ENCODE measurements at regions not wholly inside any gene's neighbourhood (a gene's known extent, or its start where the extent isn't known, plus 50 kb on each side); places are given as distances from the start of the nearest gene placed in this dataset.

DNA sequence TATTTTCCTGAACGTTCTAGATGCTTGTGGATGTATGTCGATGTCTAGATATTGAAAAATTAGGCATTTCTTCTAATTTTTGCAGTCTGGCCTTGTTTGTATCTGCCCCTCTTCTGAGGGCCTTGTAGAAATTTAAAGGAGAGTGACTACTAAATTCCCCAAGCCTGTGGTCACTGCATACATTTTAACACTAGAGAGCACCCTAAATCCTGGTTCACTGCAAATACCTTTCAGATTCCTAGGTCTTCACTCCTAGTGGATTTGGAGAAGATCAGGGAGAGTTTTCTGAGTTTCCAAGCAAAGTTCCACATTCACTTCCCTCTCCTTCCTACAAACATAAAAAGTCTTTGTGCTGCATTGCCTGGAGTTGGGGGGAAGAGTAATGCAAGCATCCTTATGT lies 1272.5 kb downstream of the OLFM4 start:
- Histone ChIP-seq H4K5ac (ENCODE audit: insufficient read length, low read depth, low read length) (no peak overlapping the region), H3K79me1 (ENCODE audit: low read depth, low read length) (peaks cover 3% of the 10 kb centered on the region; the same call in 1 of the 2 replicates), H2BK12ac (ENCODE audit: low read depth, low read length) (no peak overlapping the region; the same call in 1 of the 2 replicates), H3K23me2 (ENCODE audit: low read depth, low read length) (no peaks in the 10 kb centered on the region), H2AK5ac (ENCODE audit: low read depth, low read length) (no peak overlapping the region), H3K36me3 (ENCODE audit: control insufficient read depth in 2 of 4, insufficient read depth in 4 of 4, low read length in 3 of 4) (peaks cover 0 to 12% (median 0%) of the 10 kb centered on the region in 4 experiments; a peak in 2 of 8 replicates), H3K79me2 (ENCODE audit: control insufficient read depth in 1 of 2, insufficient read depth in 2 of 2, low read length in 2 of 2) (peaks cover 0 to 4% of the 10 kb centered on the region in 2 experiments; a peak in 1 of 4 replicates), H3K56ac (replicated peaks; ENCODE audit: insufficient read length, low read depth, low read length) (no peak overlapping the region), H2BK5ac (ENCODE audit: low read depth, low read length) (no peak overlapping the region), H3K4me2 (ENCODE audit: insufficient read depth in 1 of 2, low read depth in 2 of 2, low read length in 2 of 2) (no peak overlapping the region), H2AFZ (ENCODE audit: low read length) (0 out of 2 replicates have a peak overlapping the region, but pooled peaks have one; percentile 27), H3K27ac (ENCODE audit: low read depth, low read length) (no peak overlapping the region), H3K18ac (ENCODE audit: extremely low read depth, low read length) (no peak overlapping the region), H3K9me3 (ENCODE audit: insufficient read depth in 2 of 2, low read depth in 1 of 2, low read length in 1 of 2) (no peaks in the 10 kb centered on the region), H2BK120ac (replicated peaks; ENCODE audit: low read depth, low read length) (no peak overlapping the region), H4K91ac (replicated peaks; ENCODE audit: insufficient read length, low read length) (no peak overlapping the region), H3K9ac (replicated peaks in 1 of 4; ENCODE audit: extremely low read depth in 1 of 4, low read depth in 3 of 4, low read length in 3 of 4) (no peak overlapping the region), H3K4me3 (ENCODE audit: extremely low read depth in 1 of 4, insufficient read depth in 2 of 4, low read depth in 3 of 4, low read length in 4 of 4) (no peak overlapping the region), H4K8ac (ENCODE audit: extremely low read depth, insufficient read depth, low read length) (no peak overlapping the region), H3K23ac (ENCODE audit: insufficient read length) (no peak overlapping the region), H4K20me1 (replicated peaks in 1 of 2; ENCODE audit: control insufficient read depth in 1 of 2, insufficient read depth in 2 of 2, low read length in 2 of 2) (no peaks in the 10 kb centered on the region), H3K4ac (replicated peaks; ENCODE audit: insufficient read length, low read depth, low read length) (no peak overlapping the region), H3K4me1 (replicated peaks in 1 of 4; ENCODE audit: control insufficient read depth in 3 of 4, insufficient read depth in 4 of 4, low read length in 3 of 4) (peaks cover 0 to 6% (median 2%) of the 10 kb centered on the region in 4 experiments; a peak in 4 of 7 replicates), H2BK15ac (ENCODE audit: low read length) (no peak overlapping the region), H3K27me3 (replicated peaks in 1 of 4; ENCODE audit: control insufficient read depth in 3 of 4, extremely low read depth in 1 of 4, insufficient read depth in 3 of 4, low read length in 3 of 4) (no peaks in the 10 kb centered on the region), H2BK20ac (ENCODE audit: low read length) (no peak overlapping the region), H3K14ac (ENCODE audit: insufficient read length) (no peak overlapping the region)
- FAIRE-seq = peak; percentile 71
- no peak for DNase-seq (ENCODE audit: low read depth in 1 of 2, low spot score in 2 of 2)
- 74% methylated on average over 2 of the region's 2 CpGs; no CpG with 5 or more reads in 1 of the 2 experiments for WGBS, 2 experiments (ENCODE audit: extremely low coverage in 1 of 2, insufficient coverage in 1 of 2, insufficient read length in 1 of 2, insufficient replicate concordance in 2 of 2, low coverage in 1 of 2, low lambda C conversion rate in 2 of 2, missing lambda C conversion rate in 1 of 2)
- ChIA-PET POLR2A (ENCODE audit: partially characterized antibody) (no interaction called here), CTCF (ENCODE audit: partially characterized antibody) (no interaction called here)
- TF ChIP-seq RBBP5 (IDR thresholded peaks at IDR 0.05; ENCODE audit: borderline replicate concordance, low read depth, low read length) (no peak), KDM5A (IDR thresholded peaks at IDR 0.05; ENCODE audit: low read length) (no peak), TEAD4 (IDR thresholded peaks at IDR 0.05; ENCODE audit: low read depth, low read length) (0 out of 2 replicates have a peak, but pooled peaks have one; percentile 36), SP4 (IDR thresholded peaks at IDR 0.05; ENCODE audit: low read length) (no peak), GABPA (IDR thresholded peaks at IDR 0.05; ENCODE audit: borderline replicate concordance, insufficient read depth, low read length) (no peak), BACH1 (IDR thresholded peaks at IDR 0.05; ENCODE audit: low read length) (no peak), CHD1 (IDR thresholded peaks at IDR 0.05; ENCODE audit: low read depth, low read length) (no peak), RFX5 (IDR thresholded peaks at IDR 0.05; ENCODE audit: borderline replicate concordance, low read depth, low read length) (no peak), HDAC2 (IDR thresholded peaks at IDR 0.05; ENCODE audit: borderline replicate concordance in 1 of 2, low read depth in 2 of 2, low read length in 2 of 2) (no peak)
- TF ChIP-seq, protein P1, sequence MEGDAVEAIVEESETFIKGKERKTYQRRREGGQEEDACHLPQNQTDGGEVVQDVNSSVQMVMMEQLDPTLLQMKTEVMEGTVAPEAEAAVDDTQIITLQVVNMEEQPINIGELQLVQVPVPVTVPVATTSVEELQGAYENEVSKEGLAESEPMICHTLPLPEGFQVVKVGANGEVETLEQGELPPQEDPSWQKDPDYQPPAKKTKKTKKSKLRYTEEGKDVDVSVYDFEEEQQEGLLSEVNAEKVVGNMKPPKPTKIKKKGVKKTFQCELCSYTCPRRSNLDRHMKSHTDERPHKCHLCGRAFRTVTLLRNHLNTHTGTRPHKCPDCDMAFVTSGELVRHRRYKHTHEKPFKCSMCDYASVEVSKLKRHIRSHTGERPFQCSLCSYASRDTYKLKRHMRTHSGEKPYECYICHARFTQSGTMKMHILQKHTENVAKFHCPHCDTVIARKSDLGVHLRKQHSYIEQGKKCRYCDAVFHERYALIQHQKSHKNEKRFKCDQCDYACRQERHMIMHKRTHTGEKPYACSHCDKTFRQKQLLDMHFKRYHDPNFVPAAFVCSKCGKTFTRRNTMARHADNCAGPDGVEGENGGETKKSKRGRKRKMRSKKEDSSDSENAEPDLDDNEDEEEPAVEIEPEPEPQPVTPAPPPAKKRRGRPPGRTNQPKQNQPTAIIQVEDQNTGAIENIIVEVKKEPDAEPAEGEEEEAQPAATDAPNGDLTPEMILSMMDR (IDR thresholded peaks at IDR 0.05; ENCODE audit: control extremely low read depth in 1 of 3, insufficient read depth in 1 of 3, low read depth in 1 of 3, low read length in 3 of 3) = peak in 2 of 3 experiments; percentile 50 to 52; a peak in 2 of 4 replicates
- TF ChIP-seq, protein P2, sequence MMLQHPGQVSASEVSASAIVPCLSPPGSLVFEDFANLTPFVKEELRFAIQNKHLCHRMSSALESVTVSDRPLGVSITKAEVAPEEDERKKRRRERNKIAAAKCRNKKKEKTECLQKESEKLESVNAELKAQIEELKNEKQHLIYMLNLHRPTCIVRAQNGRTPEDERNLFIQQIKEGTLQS (IDR thresholded peaks at IDR 0.05; ENCODE audit: insufficient read depth, low read depth, low read length) = no peak

All from H1 (cell line).